ENCODE measurements at regions not wholly inside any gene's neighbourhood (a gene's known extent, or its start where the extent isn't known, plus 50 kb on each side); places are given as distances from the start of the nearest gene placed in this dataset.

DNA sequence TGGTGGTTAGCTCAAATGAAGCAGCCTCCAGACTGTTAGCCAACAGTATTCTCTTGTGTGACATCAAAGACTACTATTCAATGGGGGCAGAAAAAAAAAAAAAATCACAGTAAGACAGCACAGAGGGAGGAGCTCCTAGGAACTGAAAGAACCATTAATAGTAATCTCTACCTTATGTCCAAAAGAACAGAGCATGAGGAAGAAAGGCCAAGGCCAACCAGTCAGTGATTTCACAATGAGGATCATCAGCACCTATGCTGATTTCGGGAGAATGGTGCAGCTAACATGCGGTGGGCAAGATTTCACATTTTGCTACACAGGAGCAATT is 66.3 kb upstream of the SOX5 start:
- Histone ChIP-seq H3K4me1 (no peaks in the 10 kb centered on the region), H3K4me2 (no peak overlapping the region), H3K27ac (no peak overlapping the region), H3K4me3 (no peak overlapping the region), H3K9me3 (no peaks in the 10 kb centered on the region)
- 36% methylated on average over 2 of the region's 2 CpGs for WGBS (ENCODE audit: missing lambda C conversion rate)
- ChIA-PET CTCF (no interaction called here), POLR2A (no interaction called here)
- FAIRE-seq (no peak), ATAC-seq (no peak), DNase-seq (ENCODE audit: low read depth in 1 of 2, low spot score in 1 of 2) (no peak)
- TF ChIP-seq RFX5 (IDR thresholded peaks at IDR 0.05), result no peak
- TF ChIP-seq HOXB5 (CRISPR knock-in tag; IDR thresholded peaks at IDR 0.05), result no peak
- no peak for TF ChIP-seq CBX2 (IDR thresholded peaks at IDR 0.05; ENCODE audit: borderline replicate concordance, low read depth)
- TF ChIP-seq EHF (CRISPR knock-in tag; IDR thresholded peaks at IDR 0.05), result no peak
- no peak for TF ChIP-seq JUNB (IDR thresholded peaks at IDR 0.05)
- TF ChIP-seq CHD2 (IDR thresholded peaks at IDR 0.05; ENCODE audit: low read length, partially characterized antibody), result no peak
- TF ChIP-seq HOXB13 (CRISPR knock-in tag; IDR thresholded peaks at IDR 0.05; ENCODE audit: low read depth), result no peak
- TF ChIP-seq, protein P1, sequence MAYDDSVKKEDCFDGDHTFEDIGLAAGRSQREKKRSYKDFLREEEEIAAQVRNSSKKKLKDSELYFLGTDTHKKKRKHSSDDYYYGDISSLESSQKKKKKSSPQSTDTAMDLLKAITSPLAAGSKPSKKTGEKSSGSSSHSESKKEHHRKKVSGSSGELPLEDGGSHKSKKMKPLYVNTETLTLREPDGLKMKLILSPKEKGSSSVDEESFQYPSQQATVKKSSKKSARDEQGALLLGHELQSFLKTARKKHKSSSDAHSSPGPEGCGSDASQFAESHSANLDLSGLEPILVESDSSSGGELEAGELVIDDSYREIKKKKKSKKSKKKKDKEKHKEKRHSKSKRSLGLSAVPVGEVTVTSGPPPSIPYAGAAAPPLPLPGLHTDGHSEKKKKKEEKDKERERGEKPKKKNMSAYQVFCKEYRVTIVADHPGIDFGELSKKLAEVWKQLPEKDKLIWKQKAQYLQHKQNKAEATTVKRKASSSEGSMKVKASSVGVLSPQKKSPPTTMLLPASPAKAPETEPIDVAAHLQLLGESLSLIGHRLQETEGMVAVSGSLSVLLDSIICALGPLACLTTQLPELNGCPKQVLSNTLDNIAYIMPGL (CRISPR knock-in tag; IDR thresholded peaks at IDR 0.05; ENCODE audit: borderline replicate concordance), result no peak
- TF ChIP-seq TFCP2L1 (CRISPR knock-in tag; IDR thresholded peaks at IDR 0.05), result no peak

DNA sequence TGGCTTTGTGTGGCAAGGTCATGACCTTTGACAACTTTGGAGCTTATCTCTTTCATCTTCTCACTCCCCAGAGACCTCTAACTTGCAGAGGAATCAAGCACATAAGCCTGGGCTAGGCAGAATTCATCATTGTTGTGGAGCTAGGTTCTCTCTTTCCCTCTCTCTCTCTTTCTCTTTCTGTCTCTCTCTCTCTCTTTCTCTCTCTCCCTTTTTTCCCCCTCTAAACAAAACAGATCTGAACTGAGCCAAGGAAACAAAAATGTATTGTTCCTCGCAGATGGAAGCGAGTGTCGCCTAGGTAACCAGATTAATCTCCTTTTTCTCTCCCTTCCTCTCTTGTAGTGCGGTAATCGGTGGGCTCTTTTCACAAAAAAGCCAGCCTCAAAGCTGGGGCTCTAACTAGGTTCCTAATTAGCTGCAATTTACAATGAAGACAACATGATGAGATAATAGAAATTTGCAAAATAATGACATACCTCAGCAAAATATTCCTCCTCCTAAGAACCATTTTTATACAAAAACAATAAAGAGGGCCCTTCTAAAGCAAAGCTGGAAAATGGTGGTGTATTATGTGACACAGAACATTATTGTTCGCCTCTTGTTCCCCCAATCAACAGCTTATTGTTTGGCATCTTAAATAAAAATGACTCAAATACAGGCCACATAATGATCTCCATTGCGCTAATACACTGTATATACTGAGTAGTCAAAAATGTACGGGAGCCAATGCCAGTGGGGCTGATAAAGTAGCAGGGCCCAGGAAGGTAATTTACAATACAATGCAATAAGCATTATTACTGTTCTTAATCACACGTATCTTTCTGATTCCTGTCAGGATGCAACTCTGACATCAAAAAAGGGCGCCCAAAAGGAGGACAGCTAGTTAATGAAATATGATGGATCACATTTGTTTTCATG is 65.7 kb upstream of the SOX5 start:
- TF ChIP-seq ZFP36 (IDR thresholded peaks at IDR 0.05; ENCODE audit: borderline replicate concordance, partially characterized antibody) (no peak), FOSL2 (IDR thresholded peaks at IDR 0.05) (no peak), FOSL2 (CRISPR knock-in tag; IDR thresholded peaks at IDR 0.05) (no peak), KDM1A (IDR thresholded peaks at IDR 0.05; ENCODE audit: low read depth) (no peak), CBX8 (IDR thresholded peaks at IDR 0.05) (no peak), KDM5A (IDR thresholded peaks at IDR 0.05) (no peak)
- TF ChIP-seq, protein P2, sequence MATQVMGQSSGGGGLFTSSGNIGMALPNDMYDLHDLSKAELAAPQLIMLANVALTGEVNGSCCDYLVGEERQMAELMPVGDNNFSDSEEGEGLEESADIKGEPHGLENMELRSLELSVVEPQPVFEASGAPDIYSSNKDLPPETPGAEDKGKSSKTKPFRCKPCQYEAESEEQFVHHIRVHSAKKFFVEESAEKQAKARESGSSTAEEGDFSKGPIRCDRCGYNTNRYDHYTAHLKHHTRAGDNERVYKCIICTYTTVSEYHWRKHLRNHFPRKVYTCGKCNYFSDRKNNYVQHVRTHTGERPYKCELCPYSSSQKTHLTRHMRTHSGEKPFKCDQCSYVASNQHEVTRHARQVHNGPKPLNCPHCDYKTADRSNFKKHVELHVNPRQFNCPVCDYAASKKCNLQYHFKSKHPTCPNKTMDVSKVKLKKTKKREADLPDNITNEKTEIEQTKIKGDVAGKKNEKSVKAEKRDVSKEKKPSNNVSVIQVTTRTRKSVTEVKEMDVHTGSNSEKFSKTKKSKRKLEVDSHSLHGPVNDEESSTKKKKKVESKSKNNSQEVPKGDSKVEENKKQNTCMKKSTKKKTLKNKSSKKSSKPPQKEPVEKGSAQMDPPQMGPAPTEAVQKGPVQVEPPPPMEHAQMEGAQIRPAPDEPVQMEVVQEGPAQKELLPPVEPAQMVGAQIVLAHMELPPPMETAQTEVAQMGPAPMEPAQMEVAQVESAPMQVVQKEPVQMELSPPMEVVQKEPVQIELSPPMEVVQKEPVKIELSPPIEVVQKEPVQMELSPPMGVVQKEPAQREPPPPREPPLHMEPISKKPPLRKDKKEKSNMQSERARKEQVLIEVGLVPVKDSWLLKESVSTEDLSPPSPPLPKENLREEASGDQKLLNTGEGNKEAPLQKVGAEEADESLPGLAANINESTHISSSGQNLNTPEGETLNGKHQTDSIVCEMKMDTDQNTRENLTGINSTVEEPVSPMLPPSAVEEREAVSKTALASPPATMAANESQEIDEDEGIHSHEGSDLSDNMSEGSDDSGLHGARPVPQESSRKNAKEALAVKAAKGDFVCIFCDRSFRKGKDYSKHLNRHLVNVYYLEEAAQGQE (IDR thresholded peaks at IDR 0.05), result no peak
- TF ChIP-seq, protein P3, sequence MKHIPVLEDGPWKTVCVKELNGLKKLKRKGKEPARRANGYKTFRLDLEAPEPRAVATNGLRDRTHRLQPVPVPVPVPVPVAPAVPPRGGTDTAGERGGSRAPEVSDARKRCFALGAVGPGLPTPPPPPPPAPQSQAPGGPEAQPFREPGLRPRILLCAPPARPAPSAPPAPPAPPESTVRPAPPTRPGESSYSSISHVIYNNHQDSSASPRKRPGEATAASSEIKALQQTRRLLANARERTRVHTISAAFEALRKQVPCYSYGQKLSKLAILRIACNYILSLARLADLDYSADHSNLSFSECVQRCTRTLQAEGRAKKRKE (CRISPR knock-in tag; IDR thresholded peaks at IDR 0.05; ENCODE audit: low read depth), result no peak
- POLR2A ChIA-PET, result no interaction called here
- ATAC-seq, result no peak
- no peaks in the 10 kb centered on the region for H3K9me3 ChIP-seq
- H3K4me3 ChIP-seq, result no peak overlapping the region
- WGBS (ENCODE audit: missing lambda C conversion rate), result 21% methylated on average over 10 of the region's 10 CpGs
- CTCF ChIA-PET, result interaction anchor here (0.5 to 0.9 kb wide), 2 partner anchors 10 to 496 kb away, joined by 3 read pairs; no protein-coding TSS in a partner anchor
- no peak for FAIRE-seq
- no peak overlapping the region for H3K27ac ChIP-seq
- H3K4me1 ChIP-seq, result no peaks in the 10 kb centered on the region
- DNase-seq (ENCODE audit: low read depth in 1 of 2, low spot score in 1 of 2), result no peak
- no peak overlapping the region for H3K4me2 ChIP-seq

DNA sequence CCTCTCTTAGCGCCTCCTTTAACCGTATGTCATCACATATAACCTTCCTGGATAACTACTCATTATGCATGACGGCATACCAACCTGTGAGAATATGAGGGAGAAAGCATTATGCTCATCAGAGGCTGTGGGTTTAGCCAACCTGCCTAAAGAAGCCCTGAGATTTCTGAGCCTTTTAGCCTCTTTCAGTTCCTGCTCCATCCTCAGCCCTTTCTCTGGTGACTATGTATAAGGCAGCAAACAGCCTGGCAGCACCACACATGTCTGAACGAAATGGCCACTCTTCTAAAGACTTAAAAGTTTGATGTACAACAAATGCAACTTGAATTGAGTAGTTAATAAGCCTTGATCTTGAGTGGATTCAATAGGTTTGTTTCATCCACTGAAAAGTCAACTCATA is 64.8 kb upstream of the SOX5 start:
- ATAC-seq (no peak), FAIRE-seq (no peak)

More for the DNA sequence above, 64.8 kb upstream of the SOX5 start:
- H3K9me3 ChIP-seq, result no peaks in the 10 kb centered on the region
- TF ChIP-seq CHD2 (IDR thresholded peaks at IDR 0.05; ENCODE audit: low read length, partially characterized antibody) (no peak), RARB (CRISPR knock-in tag; IDR thresholded peaks at IDR 0.05) (no peak), RCOR1 (IDR thresholded peaks at IDR 0.05; ENCODE audit: low read depth, low read length) (no peak), HDAC2 (IDR thresholded peaks at IDR 0.05) (no peak)
- TF ChIP-seq, protein P4, sequence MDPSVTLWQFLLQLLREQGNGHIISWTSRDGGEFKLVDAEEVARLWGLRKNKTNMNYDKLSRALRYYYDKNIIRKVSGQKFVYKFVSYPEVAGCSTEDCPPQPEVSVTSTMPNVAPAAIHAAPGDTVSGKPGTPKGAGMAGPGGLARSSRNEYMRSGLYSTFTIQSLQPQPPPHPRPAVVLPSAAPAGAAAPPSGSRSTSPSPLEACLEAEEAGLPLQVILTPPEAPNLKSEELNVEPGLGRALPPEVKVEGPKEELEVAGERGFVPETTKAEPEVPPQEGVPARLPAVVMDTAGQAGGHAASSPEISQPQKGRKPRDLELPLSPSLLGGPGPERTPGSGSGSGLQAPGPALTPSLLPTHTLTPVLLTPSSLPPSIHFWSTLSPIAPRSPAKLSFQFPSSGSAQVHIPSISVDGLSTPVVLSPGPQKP (IDR thresholded peaks at IDR 0.05; ENCODE audit: low read depth, low read length), result no peak
- TF ChIP-seq, protein P5, sequence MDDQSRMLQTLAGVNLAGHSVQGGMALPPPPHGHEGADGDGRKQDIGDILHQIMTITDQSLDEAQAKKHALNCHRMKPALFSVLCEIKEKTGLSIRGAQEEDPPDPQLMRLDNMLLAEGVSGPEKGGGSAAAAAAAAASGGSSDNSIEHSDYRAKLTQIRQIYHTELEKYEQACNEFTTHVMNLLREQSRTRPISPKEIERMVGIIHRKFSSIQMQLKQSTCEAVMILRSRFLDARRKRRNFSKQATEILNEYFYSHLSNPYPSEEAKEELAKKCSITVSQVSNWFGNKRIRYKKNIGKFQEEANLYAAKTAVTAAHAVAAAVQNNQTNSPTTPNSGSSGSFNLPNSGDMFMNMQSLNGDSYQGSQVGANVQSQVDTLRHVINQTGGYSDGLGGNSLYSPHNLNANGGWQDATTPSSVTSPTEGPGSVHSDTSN (IDR thresholded peaks at IDR 0.05), result no peak
- H3K27ac ChIP-seq, result no peak overlapping the region
- DNase-seq (ENCODE audit: low read depth in 1 of 2, low spot score in 1 of 2), result no peak
- ChIA-PET CTCF (interaction anchor here (0.5 to 0.9 kb wide), 2 partner anchors 11 to 497 kb away, joined by 3 read pairs; no protein-coding TSS in a partner anchor), POLR2A (no interaction called here)
- no peak overlapping the region for H3K4me3 ChIP-seq
- H3K4me1 ChIP-seq, result no peaks in the 10 kb centered on the region
- WGBS (ENCODE audit: missing lambda C conversion rate), result 20% methylated on average over 4 of the region's 4 CpGs
- H3K4me2 ChIP-seq, result no peak overlapping the region
